IMR-90 (cell line): ENCODE measurements at regions not wholly inside any gene's neighbourhood (a gene's known extent, or its start where the extent isn't known, plus 50 kb on each side); places are given as distances from the start of the nearest gene placed in this dataset.

Source experiments
- ATAC-seq: fragments of 200-7000 bp; cut with Tn5 transposase; 2 replicates; pipeline ENCODE4 v1.9.1; 2020; ENCODE audit warnings: low read depth, mild to moderate bottlenecking, moderate library complexity
- BruUV-seq: library from RNA; stranded (reverse); fragments of 400-500 nt; replicated peaks from 2 replicates; lab custom pipeline; 2021; lab: Mats Ljungman, UMichigan
- CTCF ChIA-PET: fragments of 300-600 bp; formaldehyde crosslinking; extraction: SDS; loops from one replicate; lab custom pipeline; 2021; ENCODE audit warnings: antibody characterized with exemption; lab: Yijun Ruan, JAX
- POLR2A ChIA-PET: fragments of 300-600 bp; sonication (Branson Sonifier 250); formaldehyde crosslinking; loops from one replicate; lab custom pipeline; 2022; ENCODE audit warnings: antibody characterized with exemption; ENCODE audit not compliant: unreplicated experiment; lab: Charles Lee
- DNase-seq: peaks from one replicate; pipeline ENCODE4 v3.0.0; 2013
- H2AFZ ChIP-seq: replicated peaks from 2 replicates; pipeline ENCODE3; 2013; ENCODE audit warnings: low read length, mild to moderate bottlenecking; ENCODE audit not compliant: poor library complexity
- H2AK5ac ChIP-seq: 2 replicates; pipeline ENCODE4 v1.6.1; 2013; ENCODE audit warnings: low read depth, low read length, inconsistent platforms
- H2AK9ac ChIP-seq: replicated peaks from 2 replicates; pipeline ENCODE3; 2013; ENCODE audit warnings: mild to moderate bottlenecking, low read depth, low read length, moderate library complexity; ENCODE audit not compliant: poor library complexity
- H2BK120ac ChIP-seq: 2 replicates; pipeline ENCODE4 v1.6.1; 2013; ENCODE audit warnings: low read depth, low read length, inconsistent platforms
- H2BK15ac ChIP-seq: 3 replicates; pipeline ENCODE4 v1.6.1; 2013; ENCODE audit warnings: low read depth, low read length, inconsistent platforms
- H2BK20ac ChIP-seq: 2 replicates; pipeline ENCODE4 v1.6.1; 2013; ENCODE audit warnings: low read depth, mild to moderate bottlenecking, inconsistent platforms, low read length, moderate library complexity
- H2BK5ac ChIP-seq: 2 replicates; pipeline ENCODE4 v1.6.1; 2013; ENCODE audit warnings: mild to moderate bottlenecking, low read depth, low read length, inconsistent platforms; ENCODE audit not compliant: poor library complexity, severe bottlenecking
- H3K14ac ChIP-seq: replicated peaks from 2 replicates; pipeline ENCODE4 v1.6.1; 2013; ENCODE audit warnings: low read depth, low read length, inconsistent platforms
- H3K18ac ChIP-seq: 2 replicates; pipeline ENCODE4 v1.6.1; 2013; ENCODE audit warnings: low read depth, low read length, control low read depth
- H3K23ac ChIP-seq: 2 replicates; pipeline ENCODE4 v1.6.1; 2013; ENCODE audit warnings: low read depth, low read length, inconsistent platforms
- H3K27ac ChIP-seq: 2 replicates; pipeline ENCODE4 v1.5.1; 2013; ENCODE audit warnings: mild to moderate bottlenecking, control low read depth, low read length; ENCODE audit not compliant: insufficient read depth
- H3K27me3 ChIP-seq: 2 replicates; pipeline ENCODE4 v1.6.1; 2013; ENCODE audit warnings: low read length; ENCODE audit not compliant: control insufficient read depth, insufficient read depth
- H3K36me3 ChIP-seq: 2 replicates; pipeline ENCODE4 v1.6.1; 2013; ENCODE audit warnings: low read length, mixed read lengths; ENCODE audit not compliant: control insufficient read depth, insufficient read depth
- H3K4ac ChIP-seq: 2 replicates; pipeline ENCODE4 v1.6.1; 2013; ENCODE audit warnings: low read depth, low read length, inconsistent platforms
- H3K4me1 ChIP-seq: 2 replicates; pipeline ENCODE4 v1.6.1; 2013; ENCODE audit warnings: low read length, mixed read lengths; ENCODE audit not compliant: control insufficient read depth, insufficient read depth
- H3K4me2 ChIP-seq: 2 replicates; pipeline ENCODE4 v1.6.1; 2013; ENCODE audit warnings: low read depth, mild to moderate bottlenecking, control low read depth, low read length, moderate library complexity
- H3K4me3 ChIP-seq: 2 replicates; pipeline ENCODE4 v1.5.1; 2013; ENCODE audit warnings: low read depth, mild to moderate bottlenecking, control low read depth, low read length, moderate library complexity; ENCODE audit not compliant: insufficient read depth
- H3K56ac ChIP-seq: 2 replicates; pipeline ENCODE4 v1.6.1; 2013; ENCODE audit warnings: low read length, inconsistent platforms; ENCODE audit not compliant: insufficient read depth; ENCODE audit errors: extremely low read depth
- H3K79me1 ChIP-seq, 2 experiments: 2 replicates each; pipeline ENCODE4 v1.6.1; 2013; ENCODE audit warnings: low read length in 2 of 2, inconsistent platforms in 1 of 2, low read depth in 1 of 2
- H3K9ac ChIP-seq: 2 replicates; pipeline ENCODE4 v1.6.1; 2013; ENCODE audit warnings: low read depth, low read length, control low read depth
- H3K9me1 ChIP-seq: 2 replicates; pipeline ENCODE4 v1.6.1; 2013; ENCODE audit warnings: low read length, inconsistent platforms; ENCODE audit not compliant: insufficient read depth
- H3K9me3 ChIP-seq: 2 replicates; pipeline ENCODE4 v1.6.1; 2013; ENCODE audit warnings: low read length; ENCODE audit not compliant: control insufficient read depth, insufficient read depth
- H4K20me1 ChIP-seq: 2 replicates; pipeline ENCODE4 v1.6.1; 2013; ENCODE audit warnings: low read length, inconsistent platforms; ENCODE audit not compliant: insufficient read depth
- H4K5ac ChIP-seq: 2 replicates; pipeline ENCODE4 v1.6.1; 2013; ENCODE audit warnings: mild to moderate bottlenecking, low read depth, low read length, control low read depth
- H4K8ac ChIP-seq, 2 experiments: 2 replicates each; pipeline ENCODE4 v1.6.1; 2013; ENCODE audit warnings: low read depth in 2 of 2, low read length in 2 of 2, control low read depth in 1 of 2, inconsistent platforms in 1 of 2
- H4K91ac ChIP-seq: 2 replicates; pipeline ENCODE4 v1.6.1; 2013; ENCODE audit warnings: low read depth, low read length, inconsistent platforms; ENCODE audit not compliant: insufficient read depth
- BHLHE40 ChIP-seq: fragments of 150-350 bp; IDR thresholded peaks from 2 replicates; pipeline ENCODE4 v1.6.1; 2016; ENCODE audit warnings: mild to moderate bottlenecking, low read depth, low read length
- CEBPB ChIP-seq: IDR thresholded peaks from 2 replicates; pipeline ENCODE4 v1.6.1; 2012; ENCODE audit warnings: low read depth, low read length, improper control_type of control experiment
- CHD1 ChIP-seq: IDR thresholded peaks from 2 replicates; pipeline ENCODE4 v1.6.1; 2012; ENCODE audit warnings: low read depth, low read length, improper control_type of control experiment
- MAZ ChIP-seq: IDR thresholded peaks from 2 replicates; pipeline ENCODE4 v1.6.1; 2012; ENCODE audit warnings: low read depth, mild to moderate bottlenecking, low read length, improper control_type of control experiment, moderate library complexity, borderline replicate concordance
- MXI1 ChIP-seq: IDR thresholded peaks from 2 replicates; pipeline ENCODE4 v1.6.1; 2012; ENCODE audit warnings: low read depth, mild to moderate bottlenecking, low read length, moderate library complexity, borderline replicate concordance
- NFE2L2 ChIP-seq: fragments of 150-350 bp; IDR thresholded peaks from 2 replicates; pipeline ENCODE4 v1.6.1; 2016; ENCODE audit warnings: low read depth, mild to moderate bottlenecking, low read length
- POLR2A ChIP-seq: IDR thresholded peaks from 2 replicates; pipeline ENCODE4 v1.6.1; 2012; ENCODE audit warnings: mild to moderate bottlenecking, low read depth, low read length
- RCOR1 ChIP-seq: IDR thresholded peaks from 2 replicates; pipeline ENCODE4 v1.6.1; 2012; ENCODE audit warnings: mild to moderate bottlenecking, low read length, improper control_type of control experiment; ENCODE audit not compliant: insufficient replicate concordance
- RFX5 ChIP-seq: IDR thresholded peaks from 2 replicates; pipeline ENCODE4 v1.8.0; 2012; ENCODE audit warnings: low read depth, mild to moderate bottlenecking, low read length, moderate library complexity
- SMC3 ChIP-seq: fragments of 150-350 bp; IDR thresholded peaks from 2 replicates; pipeline ENCODE4 v1.6.1; 2016; ENCODE audit warnings: low read depth, mild to moderate bottlenecking, antibody characterized with exemption, low read length, moderate library complexity
- WGBS, 2 experiments: methylation state at CpG; one replicate each; pipeline versions ENCODE4 v1.1.5 to v1.1.7; 2013; ENCODE audit warnings: missing lambda C conversion rate in 2 of 2; ENCODE audit not compliant: insufficient read length in 1 of 2; ENCODE audit errors: extremely low coverage in 2 of 2; 5-methylcytosine and 5-hydroxymethylcytosine counted together
- dilution Hi-C: fragments of 300-500 bp; cut with HindIII; formaldehyde crosslinking; loops from one replicate; pipeline ENCODE4 v1.14.3; 2018; ENCODE audit warnings: low sequenced_read_pairs; ENCODE audit not compliant: unreplicated experiment
- in situ Hi-C: fragments of 300-500 bp; cut with MboI; formaldehyde crosslinking; loops from 3 replicates; pipeline ENCODE4 v1.14.3; 2019; ENCODE audit warnings: low sequenced_read_pairs, inconsistent platforms, mixed read lengths
- intact Hi-C: fragments of 100-400 bp; cut with micrococcal nuclease; formaldehyde crosslinking; loops from 2 replicates; pipeline ENCODE4 v1.10.0; 2022
- TF ChIP-seq, protein P1 (sequence below): fragments of 150-350 bp; IDR thresholded peaks from 2 replicates; pipeline ENCODE4 v1.6.1; 2016; ENCODE audit warnings: low read depth, mild to moderate bottlenecking, low read length, moderate library complexity, borderline replicate concordance

DNA sequence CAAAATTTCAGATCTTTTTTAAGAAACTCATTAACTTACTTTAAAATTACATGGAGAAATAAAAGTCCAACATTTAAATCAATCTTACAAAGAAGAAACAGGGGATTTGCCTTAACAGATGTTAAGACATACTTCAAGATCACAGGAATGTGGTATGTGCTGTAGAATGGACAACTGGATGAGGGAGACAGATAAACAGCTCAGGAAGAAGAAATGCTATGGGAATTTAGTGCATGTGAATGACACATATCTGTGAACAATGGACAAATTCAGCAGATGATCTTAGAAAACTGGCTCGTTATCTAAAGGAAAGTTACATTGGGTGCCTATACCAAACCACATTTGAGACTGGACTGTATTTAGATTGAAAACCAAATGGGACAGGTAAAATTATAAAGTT, 246.8 kb upstream of the AGAP1 start:
- Histone ChIP-seq H2AK9ac (no peak overlapping the region), H4K91ac (no peak overlapping the region), H3K4me1 (no peaks in the 10 kb centered on the region), H3K23ac (no peak overlapping the region), H2BK5ac (no peak overlapping the region), H3K4ac (no peak overlapping the region), H3K9ac (no peak overlapping the region), H4K5ac (no peak overlapping the region), H3K9me1 (no peaks in the 10 kb centered on the region; the same call in 1 of the 2 replicates), H2BK120ac (no peak overlapping the region), H3K27me3 (peaks cover 14% of the 10 kb centered on the region), H4K8ac (no peak overlapping the region), H3K4me3 (no peak overlapping the region), H3K36me3 (no peaks in the 10 kb centered on the region), H3K27ac (no peak overlapping the region), H2AK5ac (no peak overlapping the region), H3K9me3 (peaks cover 2% of the 10 kb centered on the region; the same call in 1 of the 2 replicates), H3K4me2 (no peak overlapping the region), H2BK15ac (no peak overlapping the region), H2BK20ac (no peak overlapping the region), H3K18ac (no peak overlapping the region), H3K14ac (no peak overlapping the region), H3K79me1 (no peaks in the 10 kb centered on the region), H2AFZ (no peak overlapping the region), H3K56ac (no peak overlapping the region), H4K20me1 (no peaks in the 10 kb centered on the region)
- in situ Hi-C loops = no loop called here
- ChIA-PET POLR2A (no interaction called here), CTCF (interaction anchor here (1.5 kb wide), 1 partner anchor 13 kb away, joined by 4 read pairs; no protein-coding TSS in a partner anchor)
- BruUV-seq = no TSS peak
- dilution Hi-C loops = no loop called here
- no CpG with 5 or more reads among the region's 1 CpG for WGBS, 2 experiments
- DNase-seq (no peak), ATAC-seq (no peak)
- TF ChIP-seq, protein P1, sequence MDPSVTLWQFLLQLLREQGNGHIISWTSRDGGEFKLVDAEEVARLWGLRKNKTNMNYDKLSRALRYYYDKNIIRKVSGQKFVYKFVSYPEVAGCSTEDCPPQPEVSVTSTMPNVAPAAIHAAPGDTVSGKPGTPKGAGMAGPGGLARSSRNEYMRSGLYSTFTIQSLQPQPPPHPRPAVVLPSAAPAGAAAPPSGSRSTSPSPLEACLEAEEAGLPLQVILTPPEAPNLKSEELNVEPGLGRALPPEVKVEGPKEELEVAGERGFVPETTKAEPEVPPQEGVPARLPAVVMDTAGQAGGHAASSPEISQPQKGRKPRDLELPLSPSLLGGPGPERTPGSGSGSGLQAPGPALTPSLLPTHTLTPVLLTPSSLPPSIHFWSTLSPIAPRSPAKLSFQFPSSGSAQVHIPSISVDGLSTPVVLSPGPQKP = no peak
- no peak for TF ChIP-seq SMC3
- TF ChIP-seq NFE2L2 = no peak
- TF ChIP-seq RFX5 = no peak
- no peak for TF ChIP-seq MAZ
- no peak for TF ChIP-seq MXI1
- no peak for TF ChIP-seq BHLHE40
- no peak for TF ChIP-seq POLR2A
- TF ChIP-seq CEBPB = no peak
- TF ChIP-seq CHD1 = no peak
- no peak for TF ChIP-seq RCOR1
- intact Hi-C loops = no loop called here
